MCF 10A (cell line): ENCODE measurements at regions not wholly inside any gene's neighbourhood (a gene's known extent, or its start where the extent isn't known, plus 50 kb on each side); places are given as distances from the start of the nearest gene placed in this dataset.

Experiments
- BruUV-seq: library from RNA; stranded (reverse); fragments of 400-500 nt; replicated peaks from 2 replicates; lab custom pipeline; 2021; lab: Mats Ljungman, UMichigan
- CTCF ChIA-PET: fragments of 300-600 bp; sonication (Branson Sonifier 250); formaldehyde crosslinking; extraction: SDS; loops from one replicate; lab custom pipeline; 2021; ENCODE audit warnings: antibody characterized with exemption, inconsistent platforms; lab: Yijun Ruan, JAX
- POLR2A ChIA-PET: fragments of 300-600, 350-650 bp; sonication (Branson Sonifier 250); formaldehyde crosslinking; extraction: SDS; loops from one replicate; lab custom pipeline; 2020; ENCODE audit warnings: antibody characterized with exemption, inconsistent platforms; lab: Yijun Ruan, JAX
- DNase-seq: peaks from one replicate; pipeline ENCODE4 v3.0.0-alpha.2; 2018; ENCODE audit not compliant: unreplicated experiment
- H3K27ac Mint-ChIP-seq: one replicate; pipeline ENCODE4 v1.8.0; 2022; ENCODE audit warnings: mild to moderate bottlenecking, low read depth, mixed read lengths; ENCODE audit not compliant: unreplicated experiment
- H3K27me3 Mint-ChIP-seq: one replicate; pipeline ENCODE4 v1.8.0; 2022; ENCODE audit warnings: mixed read lengths; ENCODE audit not compliant: insufficient read depth, unreplicated experiment
- H3K36me3 Mint-ChIP-seq: one replicate; pipeline ENCODE4 v1.8.0; 2022; ENCODE audit warnings: mild to moderate bottlenecking, moderate library complexity, mixed read lengths; ENCODE audit not compliant: insufficient read depth, unreplicated experiment
- H3K4me1 Mint-ChIP-seq: one replicate; pipeline ENCODE4 v1.8.0; 2022; ENCODE audit warnings: mixed read lengths; ENCODE audit not compliant: insufficient read depth, unreplicated experiment
- H3K4me3 Mint-ChIP-seq: one replicate; pipeline ENCODE4 v1.8.0; 2022; ENCODE audit warnings: mild to moderate bottlenecking, moderate library complexity, mixed read lengths; ENCODE audit not compliant: unreplicated experiment
- H3K9me3 Mint-ChIP-seq: one replicate; pipeline ENCODE4 v1.8.0; 2022; ENCODE audit warnings: mixed read lengths; ENCODE audit not compliant: unreplicated experiment
- CTCF ChIP-seq: fragments of 200-600 bp; IDR thresholded peaks from one replicate; pipeline ENCODE4 v1.8.0; 2022; ENCODE audit warnings: antibody characterized with exemption, mild to moderate bottlenecking; ENCODE audit not compliant: unreplicated experiment
- intact Hi-C: fragments of 100-400 bp; cut with micrococcal nuclease; formaldehyde crosslinking; loops from 2 replicates; pipeline ENCODE4 v1.14.1; 2022

GRCh38 chr2:67510745-67511144 lies 113.6 kb downstream of the ETAA1 start:
- H3K4me1 Mint-ChIP-seq = peaks cover 15% of the 10 kb centered on the region

GRCh38 chr2:67514515-67514914 lies 117.4 kb downstream of the ETAA1 start:
- Mint-ChIP-seq H3K36me3 (no peaks in the 10 kb centered on the region), H3K4me1 (peaks cover 15% of the 10 kb centered on the region), H3K27me3 (no peaks in the 10 kb centered on the region), H3K4me3 (no peak overlapping the region), H3K9me3 (no peaks in the 10 kb centered on the region), H3K27ac (no peak overlapping the region)
- no peak for TF ChIP-seq CTCF
- CTCF ChIA-PET = no interaction called here
- POLR2A ChIA-PET = no interaction called here
- DNase-seq = peak; percentile 22
- BruUV-seq = no TSS peak
- intact Hi-C loops = no loop called here

More at GRCh38 chr2:67510745-67511144, 113.6 kb downstream of the ETAA1 start:
- no TSS peak for BruUV-seq
- DNase-seq = peak; percentile 38
- no peaks in the 10 kb centered on the region for H3K36me3 Mint-ChIP-seq
- CTCF ChIA-PET = interaction anchor here (0.6 kb wide), 1 partner anchor 338 kb away, joined by 3 read pairs; no protein-coding TSS in a partner anchor
- intact Hi-C loops = no loop called here
- TF ChIP-seq CTCF = no peak
- H3K27me3 Mint-ChIP-seq = no peaks in the 10 kb centered on the region
- POLR2A ChIA-PET = interaction anchor here (0.6 to 1.0 kb wide), 2 partner anchors 11 to 938 kb away, joined by 3 read pairs; no protein-coding TSS in a partner anchor
- H3K27ac Mint-ChIP-seq = no peak overlapping the region
- no peak overlapping the region for H3K4me3 Mint-ChIP-seq
- no peaks in the 10 kb centered on the region for H3K9me3 Mint-ChIP-seq

- Mint-ChIP-seq H3K27me3 (no peaks in the 10 kb centered on the region), H3K27ac (no peak overlapping the region), H3K4me3 (no peak overlapping the region), H3K36me3 (no peaks in the 10 kb centered on the region), H3K9me3 (no peaks in the 10 kb centered on the region), H3K4me1 (peaks cover 15% of the 10 kb centered on the region)
- intact Hi-C loops = no loop called here
- TF ChIP-seq CTCF = no peak
- CTCF ChIA-PET = no interaction called here
- no peak for DNase-seq
- POLR2A ChIA-PET = no interaction called here
- no TSS peak for BruUV-seq
Observed at GRCh38 chr2:67515056-67515455, 117.9 kb downstream of the ETAA1 start.

- Mint-ChIP-seq H3K9me3 (no peaks in the 10 kb centered on the region), H3K27ac (no peak overlapping the region), H3K4me3 (no peak overlapping the region), H3K27me3 (no peaks in the 10 kb centered on the region), H3K4me1 (peaks cover 14% of the 10 kb centered on the region), H3K36me3 (no peaks in the 10 kb centered on the region)
- CTCF ChIA-PET = no interaction called here
- TF ChIP-seq CTCF = no peak
- no TSS peak for BruUV-seq
- POLR2A ChIA-PET = interaction anchor here (0.5 kb wide), 1 partner anchor 64 kb away, joined by 3 read pairs; no protein-coding TSS in a partner anchor
- no peak for DNase-seq
- intact Hi-C loops = no loop called here
Observed at GRCh38 chr2:67515538-67515937, 118.4 kb downstream of the ETAA1 start.
